ENCODE measurements at regions not wholly inside any gene's neighbourhood (a gene's known extent, or its start where the extent isn't known, plus 50 kb on each side); places are given as distances from the start of the nearest gene placed in this dataset.

- no peak for FAIRE-seq
These were observed 2288.9 kb upstream of the PCDH20 start for GRCh38 chr13:63704521-63704920.

GRCh38 chr13:63700350-63700749 lies 2284.7 kb upstream of the PCDH20 start:
- FAIRE-seq = no peak

GRCh38 chr13:63699948-63700347 lies 2284.3 kb upstream of the PCDH20 start:
- no peak for FAIRE-seq

- FAIRE-seq = no peak
These were observed 2280.4 kb upstream of the PCDH20 start for GRCh38 chr13:63696055-63696454.

- FAIRE-seq = no peak
These were observed 2278.0 kb upstream of the PCDH20 start for GRCh38 chr13:63693696-63694095.

GRCh38 chr13:63691474-63691873 lies 2275.8 kb upstream of the PCDH20 start:
- no peak for FAIRE-seq

GRCh38 chr13:63690672-63691071 lies 2275.0 kb upstream of the PCDH20 start:
- FAIRE-seq = no peak

- no peak for FAIRE-seq
These were observed 2269.2 kb upstream of the PCDH20 start for GRCh38 chr13:63684822-63685221.

GRCh38 chr13:63680704-63681103 lies 2265.1 kb upstream of the PCDH20 start:
- no peak for FAIRE-seq

- FAIRE-seq = no peak
These were observed 2255.6 kb upstream of the PCDH20 start for GRCh38 chr13:63671296-63671695.

GRCh38 chr13:63651394-63651793 lies 2235.7 kb upstream of the PCDH20 start:
- no peak for FAIRE-seq

- no peak for FAIRE-seq
These were observed 2227.9 kb upstream of the PCDH20 start for GRCh38 chr13:63643543-63643942.

- no peak for FAIRE-seq
These were observed 2220.8 kb upstream of the PCDH20 start for GRCh38 chr13:63636316-63636993.

- FAIRE-seq = no peak
These were observed 2216.7 kb upstream of the PCDH20 start for GRCh38 chr13:63632321-63632720.

GRCh38 chr13:63631006-63631405 lies 2215.4 kb upstream of the PCDH20 start:
- FAIRE-seq = no peak

- FAIRE-seq = no peak
These were observed 2213.9 kb upstream of the PCDH20 start for GRCh38 chr13:63629591-63629990.

GRCh38 chr13:63628310-63628709 lies 2212.7 kb upstream of the PCDH20 start:
- no peak for FAIRE-seq

- FAIRE-seq = no peak
These were observed 2210.2 kb upstream of the PCDH20 start for GRCh38 chr13:63625869-63626268.

GRCh38 chr13:63614874-63615612 lies 2199.4 kb upstream of the PCDH20 start:
- no peak for FAIRE-seq

GRCh38 chr13:63607153-63607552 lies 2191.5 kb upstream of the PCDH20 start:
- no peak for FAIRE-seq

GRCh38 chr13:63605962-63606361 lies 2190.3 kb upstream of the PCDH20 start:
- FAIRE-seq = no peak

- FAIRE-seq = no peak
These were observed 2189.8 kb upstream of the PCDH20 start for GRCh38 chr13:63605403-63605802.

GRCh38 chr13:63595811-63596210 lies 2180.2 kb upstream of the PCDH20 start:
- FAIRE-seq = no peak

GRCh38 chr13:63586467-63586866 lies 2170.8 kb upstream of the PCDH20 start:
- no peak for FAIRE-seq

GRCh38 chr13:63578796-63579195 lies 2163.1 kb upstream of the PCDH20 start:
- FAIRE-seq = no peak

Data from colon (tissue), 2 donors.